ENCODE measurements at regions not wholly inside any gene's neighbourhood (a gene's known extent, or its start where the extent isn't known, plus 50 kb on each side); places are given as distances from the start of the nearest gene placed in this dataset.

- no peak for DNase-seq
Measured at GRCh38 chr1:232225336-232226131, 404.4 kb downstream of the SIPA1L2 start.

GRCh38 chr1:232223887-232224286 is 406.0 kb downstream of the SIPA1L2 start:
- DNase-seq = no peak

GRCh38 chr1:232223183-232223708 is 406.7 kb downstream of the SIPA1L2 start:
- DNase-seq = no peak

GRCh38 chr1:232222614-232223013 is 407.3 kb downstream of the SIPA1L2 start:
- no peak for DNase-seq

GRCh38 chr1:232221802-232222499 is 408.0 kb downstream of the SIPA1L2 start:
- no peak for DNase-seq

DNA sequence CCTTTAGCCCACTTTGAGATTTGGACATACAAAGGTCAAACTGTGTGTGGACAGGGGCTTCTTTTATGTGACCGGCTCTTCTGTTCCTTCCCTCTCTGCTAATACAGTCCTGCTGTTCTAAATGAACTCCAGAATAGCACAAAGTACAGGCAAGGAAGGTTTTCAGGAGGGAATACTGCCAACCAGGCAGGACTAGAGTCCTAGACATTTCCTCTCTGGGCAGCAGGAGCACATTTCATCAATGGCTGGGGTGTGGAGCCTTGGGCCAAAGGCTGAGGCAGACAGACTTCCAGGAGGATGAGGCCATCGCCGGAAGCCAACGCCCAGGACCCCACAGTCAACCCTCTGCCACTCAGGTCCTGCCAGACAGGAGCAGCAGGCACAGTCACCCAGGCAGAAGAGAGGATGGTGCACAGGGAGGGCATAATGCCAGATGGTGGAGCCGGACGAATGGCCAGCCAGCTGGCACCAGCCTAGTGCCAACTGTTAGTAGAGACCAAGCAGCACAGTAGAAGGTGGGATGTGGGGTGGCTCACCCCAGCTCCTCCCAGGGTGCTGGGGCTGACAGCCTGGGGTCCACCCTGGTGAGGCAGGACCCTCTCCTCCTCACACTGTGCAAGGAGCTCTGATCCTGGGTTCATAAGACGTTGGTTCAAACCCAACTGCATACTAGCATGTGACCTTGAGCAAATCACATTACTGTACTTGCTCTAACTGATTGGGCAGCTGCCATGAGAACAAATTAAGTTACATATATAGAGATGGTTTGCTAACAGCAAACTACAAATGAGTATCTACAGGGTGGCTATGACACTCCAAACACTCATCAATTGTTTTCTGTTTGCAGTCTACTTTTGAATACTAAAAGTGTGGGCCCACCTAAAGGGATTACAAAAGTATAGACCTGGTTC is 410.7 kb downstream of the SIPA1L2 start:
- DNase-seq = no peak

GRCh38 chr1:232213928-232214327 is 416.0 kb downstream of the SIPA1L2 start:
- no peak for DNase-seq

- DNase-seq = no peak
Measured at GRCh38 chr1:232212253-232212652, 417.7 kb downstream of the SIPA1L2 start.

DNA sequence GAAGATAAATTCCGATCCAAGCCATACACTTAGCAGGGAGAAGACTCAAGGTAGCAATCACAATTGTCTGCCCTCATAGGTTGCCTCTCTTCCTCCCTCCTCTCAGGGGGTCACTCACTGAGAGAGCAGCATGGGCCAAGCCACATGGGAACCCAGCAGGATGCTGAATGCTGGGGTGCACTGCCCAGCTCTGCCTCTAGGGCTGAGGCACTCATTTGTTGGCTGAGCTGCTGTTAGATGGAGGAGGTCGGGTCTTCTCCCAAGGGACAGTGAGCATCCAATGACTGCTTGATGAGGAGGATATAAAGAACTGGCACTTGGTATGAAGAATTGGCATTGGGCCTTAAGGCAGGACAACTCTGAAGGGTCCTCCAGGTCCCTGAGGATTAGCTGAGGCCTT is 418.8 kb downstream of the SIPA1L2 start:
- peak in 1 of 2 donors; percentile 2 for DNase-seq

DNA sequence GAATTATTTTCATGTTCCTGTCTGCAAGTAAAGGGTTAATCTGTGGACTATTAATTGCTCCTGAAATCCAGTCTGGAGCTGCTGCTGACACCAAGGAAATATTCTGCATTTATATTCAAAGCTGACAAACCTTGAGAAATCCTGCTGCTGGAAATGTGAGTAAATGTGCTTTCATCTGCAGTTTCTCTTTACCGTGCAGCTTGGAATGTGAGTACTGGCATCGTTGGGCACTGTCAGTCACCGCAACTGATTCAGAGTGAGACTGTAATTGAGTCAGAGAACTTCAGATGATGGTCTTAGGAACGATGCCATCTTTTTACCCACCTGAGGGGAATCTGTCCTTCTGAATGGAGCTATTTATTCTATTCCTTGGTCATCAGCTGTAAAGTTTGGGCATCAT is 420.6 kb downstream of the SIPA1L2 start:
- DNase-seq = no peak

DNA sequence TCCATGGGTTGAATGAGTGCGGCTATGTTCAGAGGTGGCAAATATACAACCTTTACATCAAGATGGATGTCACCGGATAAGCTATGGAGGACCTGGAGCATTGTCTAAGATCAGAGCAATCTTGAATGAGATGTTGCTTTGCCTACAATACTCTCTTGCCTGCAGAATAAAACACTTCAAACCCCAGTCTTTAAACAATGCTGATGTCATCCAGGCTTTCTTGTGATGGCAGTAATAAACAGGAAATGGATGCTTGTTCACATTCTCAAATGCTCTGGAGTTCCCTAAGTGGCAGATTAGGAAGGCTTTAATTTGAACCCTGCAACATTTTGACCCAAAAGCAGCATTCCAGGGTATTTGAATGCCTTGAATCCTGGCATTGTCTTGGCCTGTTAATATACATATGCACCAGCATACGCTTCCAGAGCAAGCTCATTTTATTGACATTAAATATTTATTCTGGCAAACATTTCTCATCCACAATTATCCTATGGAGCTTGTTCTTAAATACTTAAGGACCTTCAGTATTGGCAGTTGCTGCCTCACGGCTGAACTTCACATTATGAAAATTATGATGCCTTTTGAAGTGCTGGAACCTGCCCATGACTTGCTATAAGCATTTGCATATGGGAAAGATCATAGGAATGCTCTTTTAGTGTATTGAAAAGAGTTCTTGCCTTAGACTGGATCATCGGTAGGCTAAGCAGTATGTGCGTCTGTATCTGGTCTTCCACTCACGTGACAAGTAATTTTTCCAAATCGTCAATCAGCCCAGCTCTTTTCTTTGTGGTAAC is 422.7 kb downstream of the SIPA1L2 start:
- DNase-seq = no peak

DNA sequence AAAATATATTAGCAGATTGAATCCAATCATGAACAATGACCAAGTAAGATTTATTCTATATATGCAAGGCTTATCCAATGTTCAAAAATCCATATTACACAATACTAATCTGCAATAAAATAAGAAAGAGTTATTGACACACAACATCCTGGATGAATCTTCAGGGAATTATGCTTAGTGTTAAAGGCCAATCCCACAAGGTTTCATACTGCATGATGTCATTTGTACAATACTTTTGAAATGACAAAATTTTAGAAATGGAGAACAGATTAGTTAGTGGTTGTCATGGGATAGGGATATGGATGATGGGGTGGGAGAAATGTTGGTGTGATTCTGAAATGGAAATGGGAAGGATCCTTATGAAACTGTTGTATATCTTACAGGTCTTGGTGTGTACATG is 425.7 kb downstream of the SIPA1L2 start:
- no peak for DNase-seq

DNA sequence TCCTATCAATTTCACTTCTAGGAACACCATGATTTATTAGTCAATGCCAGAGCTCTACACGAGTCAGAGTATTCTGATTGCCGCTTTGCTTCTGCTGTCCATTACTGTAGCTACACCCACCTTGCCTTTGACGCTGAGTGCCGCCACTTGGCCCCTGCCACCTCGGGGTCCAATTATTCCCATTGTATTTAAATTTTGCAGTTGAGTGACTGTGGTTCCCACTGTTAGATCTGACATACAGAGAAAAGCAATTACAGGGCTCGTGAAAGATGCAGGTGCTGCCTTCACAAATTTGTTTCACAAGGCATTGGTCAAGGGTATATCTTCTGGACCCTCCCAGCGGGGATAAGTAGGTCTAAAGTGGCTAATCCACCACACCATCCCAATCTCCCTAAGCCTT is 428.9 kb downstream of the SIPA1L2 start:
- no peak for DNase-seq

DNA sequence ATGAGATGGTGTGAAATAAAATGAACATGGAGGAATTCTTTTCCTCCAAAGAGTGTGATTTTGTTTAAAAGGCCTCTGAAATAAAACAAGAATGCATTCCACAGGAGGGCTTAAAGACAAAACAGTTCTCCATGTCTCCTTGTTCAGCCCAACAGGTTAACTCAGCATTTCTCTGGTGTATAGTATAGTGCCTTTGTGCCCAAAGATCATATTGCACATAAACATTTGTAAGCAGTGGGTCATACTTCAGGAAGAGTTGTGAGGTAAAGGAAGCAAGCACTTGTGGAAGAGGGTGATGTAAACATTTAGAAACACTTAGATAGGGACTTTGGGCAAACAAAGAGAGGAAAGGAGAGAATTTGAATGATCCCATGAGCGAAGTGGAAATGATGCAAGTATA is 433.9 kb downstream of the SIPA1L2 start:
- DNase-seq = no peak

DNA sequence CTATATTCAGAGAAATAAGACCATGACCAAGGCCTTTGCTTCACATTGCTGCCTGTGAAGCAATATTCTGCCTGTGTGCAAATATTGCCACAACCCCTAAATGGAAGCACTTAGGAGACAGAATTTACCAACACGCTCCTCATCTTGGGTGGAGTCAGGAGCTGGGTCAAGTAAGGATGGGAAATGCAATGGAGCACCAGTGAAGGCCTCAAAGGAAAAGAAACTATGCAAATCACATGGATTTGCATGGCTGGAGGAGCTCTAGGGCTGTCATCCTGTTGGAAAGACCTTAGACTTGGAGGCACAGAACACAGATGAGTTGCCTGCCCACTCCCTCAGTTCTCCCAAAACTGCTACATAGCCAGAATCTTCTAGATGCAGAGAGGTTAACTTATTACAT is 435.5 kb downstream of the SIPA1L2 start:
- DNase-seq = no peak

DNA sequence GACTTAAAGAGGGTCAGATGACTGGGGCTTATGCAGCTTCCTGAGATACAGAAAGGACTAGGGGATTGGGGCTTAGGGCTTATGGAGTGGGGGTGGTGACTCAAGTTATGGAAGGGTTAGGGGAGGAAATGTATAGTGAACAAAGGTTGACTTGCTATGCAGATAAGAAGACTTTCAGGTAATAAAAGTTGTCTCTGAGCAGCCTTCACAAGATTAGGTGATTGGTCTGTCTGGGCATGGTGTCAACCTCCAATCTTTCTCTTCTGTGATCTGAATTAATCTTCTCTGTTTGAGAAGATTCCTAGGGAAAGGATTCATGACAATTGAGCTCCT is 436.5 kb downstream of the SIPA1L2 start:
- no peak for DNase-seq

DNA sequence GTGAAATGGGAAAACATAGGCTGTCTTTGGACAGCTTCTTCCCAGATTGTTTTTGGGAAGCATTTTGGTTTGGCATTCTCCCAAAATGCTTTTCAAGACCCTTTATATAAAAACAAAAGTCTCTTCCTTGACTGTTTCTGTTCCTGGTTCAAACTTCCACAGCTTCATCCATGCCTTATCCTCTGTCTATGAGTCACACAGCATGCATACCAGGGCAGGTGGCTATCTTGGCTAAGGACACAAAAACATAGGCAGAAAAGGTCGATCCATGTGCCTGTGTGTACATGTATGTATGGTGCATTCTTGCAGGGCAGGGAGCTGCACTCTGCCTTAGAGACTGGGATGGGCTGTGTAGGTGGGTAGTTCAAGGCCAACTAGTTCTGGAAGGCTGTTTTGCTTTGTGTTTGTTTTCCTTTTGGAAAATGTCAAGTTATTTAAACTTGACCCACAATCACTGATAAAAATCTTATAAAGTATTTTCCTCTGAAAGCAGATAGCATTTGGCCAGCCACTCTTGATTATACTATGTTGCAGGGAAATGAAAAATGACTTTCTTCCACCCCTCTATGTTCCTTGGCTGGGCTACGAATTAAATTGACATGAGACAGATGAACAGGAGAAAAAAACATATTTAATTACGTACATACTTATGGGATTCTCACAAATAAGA is 437.0 kb downstream of the SIPA1L2 start:
- no peak for DNase-seq

DNA sequence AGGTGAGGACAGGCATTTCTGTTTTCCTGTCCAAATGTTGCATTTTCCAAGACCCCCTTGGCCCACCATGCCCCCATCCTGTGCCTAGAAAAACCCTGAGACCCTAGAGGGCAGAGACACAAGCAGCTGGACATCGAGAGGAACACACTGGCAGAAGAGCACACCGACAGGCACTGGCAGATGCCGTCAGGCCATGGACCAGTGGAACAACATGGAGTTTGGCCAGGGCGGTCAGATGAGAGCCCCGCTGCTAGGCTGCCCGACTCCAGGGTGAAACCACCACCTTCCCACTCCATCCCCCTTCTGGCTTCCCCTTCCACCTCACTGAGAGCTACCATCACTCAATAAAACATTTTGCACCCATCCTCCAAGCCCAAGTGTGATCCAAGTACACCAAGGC is 438.4 kb downstream of the SIPA1L2 start:
- DNase-seq = no peak

DNA sequence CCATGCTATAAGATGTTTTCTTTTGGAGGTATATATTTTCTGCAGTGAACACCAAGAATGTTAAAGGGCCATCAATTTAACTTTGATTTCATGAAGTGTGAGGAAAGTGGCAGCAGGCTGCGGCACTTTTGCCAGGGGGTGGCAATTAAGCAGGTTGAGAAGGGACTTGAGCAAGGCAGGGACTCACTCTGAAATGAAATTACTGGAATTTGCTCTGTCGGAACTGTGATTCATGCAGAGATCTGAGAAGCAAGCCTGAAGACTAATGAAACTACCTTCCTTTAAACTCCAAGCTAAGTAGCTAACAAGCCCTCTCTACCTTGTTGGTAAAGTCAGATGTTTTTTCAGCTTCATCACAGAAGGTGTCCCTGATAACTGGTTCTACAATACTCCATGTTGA is 441.6 kb downstream of the SIPA1L2 start:
- DNase-seq = no peak

- DNase-seq = no peak
Measured at GRCh38 chr1:232186931-232187330, 443.0 kb downstream of the SIPA1L2 start.

Data from inflammatory macrophage (primary cell).